ENCODE measurements at regions not wholly inside any gene's neighbourhood (a gene's known extent, or its start where the extent isn't known, plus 50 kb on each side); places are given as distances from the start of the nearest gene placed in this dataset.
"Not testable (repeated sequence)": the region's sequence is repeated elsewhere in the genome, so short reads cannot be mapped to it uniquely, and the experiment has no call there.

DNA sequence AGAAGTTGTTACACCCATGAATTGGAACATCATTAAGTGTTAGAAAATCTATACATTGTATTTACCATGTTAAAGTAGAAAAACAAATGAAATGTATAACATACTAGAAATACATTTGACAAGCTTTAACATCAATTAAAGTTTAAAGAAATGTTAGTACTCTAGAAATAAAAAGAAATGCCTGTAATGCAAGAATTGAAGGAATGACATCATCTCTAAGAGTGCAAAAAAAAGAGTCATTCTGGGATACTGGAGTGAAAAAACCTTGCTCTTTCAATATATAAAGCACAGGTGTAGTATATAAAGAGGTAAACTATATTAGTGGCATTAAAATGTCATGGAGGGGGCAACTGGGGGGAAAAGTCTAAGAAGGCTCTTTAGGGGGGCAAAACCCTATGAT, 210.8 kb upstream of the PLD5 start:
- no peak for DNase-seq (ENCODE audit: low read depth in 2 of 2)

DNA sequence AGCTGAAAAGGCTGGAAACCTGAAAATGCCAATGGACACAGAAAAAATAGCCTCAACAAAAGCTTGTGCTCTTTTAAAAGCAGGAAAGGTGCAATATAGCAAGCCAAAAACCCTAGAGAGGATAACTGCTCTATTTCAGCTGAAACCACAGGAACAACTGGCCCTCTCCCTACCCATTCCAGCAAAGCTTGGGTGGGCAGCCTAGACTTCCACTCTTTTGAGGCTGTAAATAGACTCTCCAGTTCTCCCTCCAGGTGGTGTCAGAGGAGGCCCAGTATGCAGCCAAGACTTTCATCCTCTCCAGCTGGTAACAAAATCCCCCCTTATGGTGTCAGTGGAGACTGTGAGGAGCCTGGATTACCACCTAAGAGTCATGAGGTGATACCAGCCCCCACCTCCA, 206.9 kb upstream of the PLD5 start:
- no peak for DNase-seq (ENCODE audit: low read depth in 2 of 2)

GRCh38 chr1:242728696-242729095, 204.2 kb upstream of the PLD5 start:
- DNase-seq (ENCODE audit: low read depth in 2 of 2): no peak

- no peak for DNase-seq (ENCODE audit: low read depth in 2 of 2)
Measured at GRCh38 chr1:242723044-242723716, 198.7 kb upstream of the PLD5 start.

DNA sequence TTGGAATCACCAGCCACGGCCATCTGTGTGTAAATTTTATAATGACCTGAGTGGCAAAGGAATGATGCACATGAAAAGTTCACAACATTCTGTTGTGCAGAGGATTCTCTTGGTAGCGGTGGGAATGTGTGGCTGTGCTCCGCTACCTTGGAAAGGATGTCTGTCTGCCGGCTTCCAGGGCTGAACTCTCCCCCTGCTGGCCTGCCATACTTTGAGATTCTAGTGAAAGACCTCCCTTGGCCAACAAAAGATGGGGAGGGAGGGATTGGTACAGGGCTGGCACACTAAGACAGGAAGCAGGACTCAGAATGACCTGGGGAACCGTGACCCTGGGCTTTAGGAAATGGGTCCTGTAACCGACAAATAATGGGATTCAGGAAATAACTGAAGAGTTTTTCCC, 194.5 kb upstream of the PLD5 start:
- DNase-seq (ENCODE audit: low read depth in 2 of 2): no peak

GRCh38 chr1:242712248-242712647, 187.8 kb upstream of the PLD5 start:
- no peak for DNase-seq (ENCODE audit: low read depth in 2 of 2)

GRCh38 chr1:242710847-242711246, 186.3 kb upstream of the PLD5 start:
- no peak for DNase-seq (ENCODE audit: low read depth in 2 of 2)

- DNase-seq (ENCODE audit: low read depth in 2 of 2): no peak
Measured at GRCh38 chr1:242710286-242710685, 185.8 kb upstream of the PLD5 start.

GRCh38 chr1:242703467-242703866, 179.0 kb upstream of the PLD5 start:
- no peak for DNase-seq (ENCODE audit: low read depth in 2 of 2)

GRCh38 chr1:242692988-242693387, 168.5 kb upstream of the PLD5 start:
- no peak for DNase-seq (ENCODE audit: low read depth in 2 of 2)

DNA sequence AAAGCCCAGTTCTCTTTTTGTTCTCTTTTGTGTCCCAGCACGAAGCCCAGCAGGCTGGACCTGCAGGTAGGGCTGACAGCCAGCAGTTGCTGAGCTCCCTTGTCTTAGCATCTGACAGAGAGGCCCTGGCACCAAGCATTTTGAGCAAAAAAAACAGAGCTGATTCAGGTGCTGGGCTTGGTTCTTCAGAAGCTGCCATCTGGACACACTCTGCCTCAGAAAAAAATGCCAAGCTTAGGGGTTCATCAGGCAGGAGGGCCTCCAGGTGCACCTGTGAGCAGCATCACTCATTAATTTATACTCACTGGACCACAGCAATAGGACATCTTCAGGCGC, 167.1 kb upstream of the PLD5 start:
- DNase-seq (ENCODE audit: low read depth in 2 of 2): no peak

GRCh38 chr1:242690849-242691609, 166.5 kb upstream of the PLD5 start:
- no peak for DNase-seq (ENCODE audit: low read depth in 2 of 2)

- no peak for DNase-seq (ENCODE audit: low read depth in 2 of 2)
Measured at GRCh38 chr1:242689378-242689777, 164.9 kb upstream of the PLD5 start.

- no peak for DNase-seq (ENCODE audit: low read depth in 2 of 2)
Measured at GRCh38 chr1:242674951-242675645, 150.6 kb upstream of the PLD5 start.

DNA sequence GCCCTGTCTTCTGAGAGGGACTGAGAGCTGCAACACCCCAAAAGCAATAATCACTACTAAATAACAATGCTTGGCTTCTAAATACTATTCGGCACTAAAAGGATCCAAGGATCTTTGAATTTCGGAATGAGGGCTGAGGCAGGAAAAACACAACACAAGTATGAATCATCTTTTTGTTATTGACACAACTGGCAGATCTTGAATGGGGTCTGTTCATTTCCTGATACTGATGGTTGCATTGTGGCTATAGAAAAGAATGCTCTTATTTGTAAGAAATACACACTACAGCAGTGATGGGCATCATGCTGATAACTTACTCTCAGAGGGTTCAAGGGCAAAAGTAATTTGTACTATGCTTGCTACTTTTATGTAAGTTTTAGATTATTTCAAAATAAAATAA, 149.2 kb upstream of the PLD5 start:
- DNase-seq (ENCODE audit: low read depth in 2 of 2): no peak

- not testable (repeated sequence) for DNase-seq (ENCODE audit: low read depth in 2 of 2)
Measured at GRCh38 chr1:242673165-242673564, 148.7 kb upstream of the PLD5 start.

DNA sequence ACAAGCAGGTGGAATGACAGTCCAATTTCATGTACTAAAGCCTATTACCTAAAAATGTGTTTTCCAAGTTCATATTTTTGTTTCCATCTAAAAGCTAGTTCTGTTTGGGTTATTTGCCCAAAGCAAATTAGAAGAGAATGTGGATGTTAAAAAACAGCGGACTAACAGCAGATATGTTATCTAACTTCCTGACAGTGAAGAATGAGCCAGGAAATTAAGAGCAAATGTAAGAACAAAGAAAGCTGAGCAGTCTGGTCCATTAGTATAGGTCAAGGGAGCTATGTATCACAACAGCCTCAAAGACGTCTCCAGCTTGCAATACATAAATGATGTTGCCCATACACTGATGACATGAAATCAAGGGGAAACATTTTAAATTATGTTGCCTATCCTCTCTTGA, 145.5 kb upstream of the PLD5 start:
- no peak for DNase-seq (ENCODE audit: low read depth in 2 of 2)

GRCh38 chr1:242662886-242663285, 138.4 kb upstream of the PLD5 start:
- DNase-seq (ENCODE audit: low read depth in 2 of 2): no peak

DNA sequence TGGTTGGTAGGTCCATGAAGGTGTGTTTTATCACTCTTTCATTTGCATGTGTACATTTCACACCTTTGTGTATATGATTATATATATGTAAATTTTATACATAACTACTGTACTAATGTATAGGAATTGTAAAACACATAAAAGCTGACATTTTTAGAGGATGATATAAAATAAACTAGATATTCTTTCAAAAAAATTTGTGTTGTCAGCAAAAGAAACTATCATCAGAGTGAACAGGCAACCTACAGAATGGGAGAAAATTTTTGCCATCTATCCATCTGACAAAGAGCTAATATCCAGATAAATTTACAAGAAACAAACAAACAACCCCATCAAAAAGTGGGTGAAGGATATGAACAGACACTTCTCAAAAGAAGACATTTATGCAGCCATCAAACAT, 129.3 kb upstream of the PLD5 start:
- not testable (repeated sequence) for DNase-seq (ENCODE audit: low read depth in 2 of 2)

- no peak for DNase-seq (ENCODE audit: low read depth in 2 of 2)
Measured at GRCh38 chr1:242651817-242652216, 127.3 kb upstream of the PLD5 start.

GRCh38 chr1:242641461-242641860, 117.0 kb upstream of the PLD5 start:
- no peak for DNase-seq (ENCODE audit: low read depth in 2 of 2)

GRCh38 chr1:242639104-242639503, 114.6 kb upstream of the PLD5 start:
- no peak for DNase-seq (ENCODE audit: low read depth in 2 of 2)

- no peak for DNase-seq (ENCODE audit: low read depth in 2 of 2)
Measured at GRCh38 chr1:242634732-242635131, 110.2 kb upstream of the PLD5 start.
